ENCODE measurements at regions not wholly inside any gene's neighbourhood (a gene's known extent, or its start where the extent isn't known, plus 50 kb on each side); places are given as distances from the start of the nearest gene placed in this dataset.
"Not testable (repeated sequence)": the region's sequence is repeated elsewhere in the genome, so short reads cannot be mapped to it uniquely, and the experiment has no call there.

DNA sequence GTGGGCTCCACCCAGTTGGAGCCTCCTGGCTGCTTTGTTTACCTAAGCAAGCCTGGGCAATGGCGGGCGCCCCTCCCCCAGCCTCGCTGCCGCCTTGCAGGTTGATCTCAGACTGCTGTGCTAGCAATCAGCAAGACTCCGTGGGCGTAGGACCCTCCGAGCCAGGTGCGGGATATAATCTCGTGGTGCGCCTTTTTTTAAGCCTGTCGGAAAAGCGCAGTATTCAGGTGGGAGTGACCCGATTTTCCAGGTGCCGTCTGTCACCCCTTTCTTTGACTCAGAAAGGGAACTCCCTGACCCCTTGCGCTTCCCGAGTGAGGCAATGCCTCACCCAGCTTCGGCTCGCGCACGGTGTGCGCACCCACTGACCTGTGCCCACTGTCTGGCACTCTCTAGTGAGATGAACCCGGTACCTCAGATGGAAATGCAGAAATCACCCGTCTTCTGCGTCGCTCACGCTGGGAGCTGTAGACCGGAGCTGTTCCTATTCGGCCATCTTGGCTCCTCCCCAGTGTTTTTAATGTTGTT, 144.9 kb upstream of the SMIM30 start:
- TF ChIP-seq, protein P1, sequence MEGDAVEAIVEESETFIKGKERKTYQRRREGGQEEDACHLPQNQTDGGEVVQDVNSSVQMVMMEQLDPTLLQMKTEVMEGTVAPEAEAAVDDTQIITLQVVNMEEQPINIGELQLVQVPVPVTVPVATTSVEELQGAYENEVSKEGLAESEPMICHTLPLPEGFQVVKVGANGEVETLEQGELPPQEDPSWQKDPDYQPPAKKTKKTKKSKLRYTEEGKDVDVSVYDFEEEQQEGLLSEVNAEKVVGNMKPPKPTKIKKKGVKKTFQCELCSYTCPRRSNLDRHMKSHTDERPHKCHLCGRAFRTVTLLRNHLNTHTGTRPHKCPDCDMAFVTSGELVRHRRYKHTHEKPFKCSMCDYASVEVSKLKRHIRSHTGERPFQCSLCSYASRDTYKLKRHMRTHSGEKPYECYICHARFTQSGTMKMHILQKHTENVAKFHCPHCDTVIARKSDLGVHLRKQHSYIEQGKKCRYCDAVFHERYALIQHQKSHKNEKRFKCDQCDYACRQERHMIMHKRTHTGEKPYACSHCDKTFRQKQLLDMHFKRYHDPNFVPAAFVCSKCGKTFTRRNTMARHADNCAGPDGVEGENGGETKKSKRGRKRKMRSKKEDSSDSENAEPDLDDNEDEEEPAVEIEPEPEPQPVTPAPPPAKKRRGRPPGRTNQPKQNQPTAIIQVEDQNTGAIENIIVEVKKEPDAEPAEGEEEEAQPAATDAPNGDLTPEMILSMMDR (IDR thresholded peaks at IDR 0.05) = not testable (repeated sequence)
- not testable (repeated sequence) for TF ChIP-seq POLR2A (IDR thresholded peaks at IDR 0.05)

Data from thyroid gland (tissue), 4 donors.